ENCODE measurements at regions not wholly inside any gene's neighbourhood (a gene's known extent, or its start where the extent isn't known, plus 50 kb on each side); places are given as distances from the start of the nearest gene placed in this dataset.

GRCh38 chr2:29983308-29983707 is 61.9 kb upstream of the ALK start:
- no peaks in the 10 kb centered on the region for H3K4me1 ChIP-seq (ENCODE audit: insufficient read depth, low read length)

GRCh38 chr2:29987146-29987545 is 65.8 kb upstream of the ALK start:
- TF ChIP-seq CTCF (IDR thresholded peaks at IDR 0.05; ENCODE audit: insufficient read depth, low read depth, low read length) (no peak), EZH2 (IDR thresholded peaks at IDR 0.05; ENCODE audit: insufficient read depth, low read length) (no peak)
- Histone ChIP-seq H3K27ac (ENCODE audit: low read depth, low read length) (no peak overlapping the region), H3K36me3 (ENCODE audit: insufficient read depth, low read length) (no peaks in the 10 kb centered on the region), H3K4me3 (ENCODE audit: insufficient read depth, low read depth, low read length) (no peak overlapping the region), H3K9me3 (ENCODE audit: insufficient read depth, low read depth, low read length) (no peaks in the 10 kb centered on the region), H4K20me1 (ENCODE audit: insufficient read depth, low read length) (no peaks in the 10 kb centered on the region), H2AFZ (ENCODE audit: low read depth, low read length) (no peak overlapping the region), H3K9ac (ENCODE audit: low read length) (no peak overlapping the region), H3K79me2 (ENCODE audit: insufficient read depth, low read length) (no peaks in the 10 kb centered on the region), H3K4me2 (ENCODE audit: low read length) (no peak overlapping the region), H3K27me3 (ENCODE audit: insufficient read depth, low read length) (peaks cover 9% of the 10 kb centered on the region), H3K4me1 (ENCODE audit: insufficient read depth, low read length) (no peaks in the 10 kb centered on the region)
- FAIRE-seq (no peak), DNase-seq (ENCODE audit: low read depth) (no peak)
- H3K27ac Mint-ChIP-seq (ENCODE audit: unreplicated experiment): no peak overlapping the region
- H3K4me3 Mint-ChIP-seq (ENCODE audit: unreplicated experiment): no peak overlapping the region
- H3K27me3 Mint-ChIP-seq (ENCODE audit: low read depth, unreplicated experiment): peaks cover 7% of the 10 kb centered on the region
- H3K36me3 Mint-ChIP-seq (ENCODE audit: low read depth, unreplicated experiment): no peaks in the 10 kb centered on the region
- no peaks in the 10 kb centered on the region for H3K4me1 Mint-ChIP-seq (ENCODE audit: low read depth, unreplicated experiment)
- H3K9me3 Mint-ChIP-seq (ENCODE audit: unreplicated experiment): no peaks in the 10 kb centered on the region

More at GRCh38 chr2:29983308-29983707, 61.9 kb upstream of the ALK start:
- H2AFZ ChIP-seq (ENCODE audit: low read depth, low read length): no peak overlapping the region
- no peak overlapping the region for H3K4me3 ChIP-seq (ENCODE audit: insufficient read depth, low read depth, low read length)
- H3K79me2 ChIP-seq (ENCODE audit: insufficient read depth, low read length): no peaks in the 10 kb centered on the region
- Mint-ChIP-seq H3K4me1 (ENCODE audit: low read depth, unreplicated experiment) (no peaks in the 10 kb centered on the region), H3K36me3 (ENCODE audit: low read depth, unreplicated experiment) (no peaks in the 10 kb centered on the region), H3K27me3 (ENCODE audit: low read depth, unreplicated experiment) (peaks cover 22% of the 10 kb centered on the region), H3K4me3 (ENCODE audit: unreplicated experiment) (no peak overlapping the region), H3K27ac (ENCODE audit: unreplicated experiment) (no peak overlapping the region), H3K9me3 (ENCODE audit: unreplicated experiment) (no peaks in the 10 kb centered on the region)
- peaks cover 3% of the 10 kb centered on the region for H3K27me3 ChIP-seq (ENCODE audit: insufficient read depth, low read length)
- no peak overlapping the region for H3K9ac ChIP-seq (ENCODE audit: low read length)
- no peaks in the 10 kb centered on the region for H4K20me1 ChIP-seq (ENCODE audit: insufficient read depth, low read length)
- no peak for FAIRE-seq
- no peak for DNase-seq (ENCODE audit: low read depth)
- no peak overlapping the region for H3K4me2 ChIP-seq (ENCODE audit: low read length)
- no peaks in the 10 kb centered on the region for H3K9me3 ChIP-seq (ENCODE audit: insufficient read depth, low read depth, low read length)
- TF ChIP-seq CTCF (IDR thresholded peaks at IDR 0.05; ENCODE audit: insufficient read depth, low read depth, low read length): no peak
- no peak for TF ChIP-seq EZH2 (IDR thresholded peaks at IDR 0.05; ENCODE audit: insufficient read depth, low read length)
- H3K36me3 ChIP-seq (ENCODE audit: insufficient read depth, low read length): no peaks in the 10 kb centered on the region
- no peak overlapping the region for H3K27ac ChIP-seq (ENCODE audit: low read depth, low read length)

GRCh38 chr2:29990129-29990528 is 68.7 kb upstream of the ALK start:
- H2AFZ ChIP-seq (ENCODE audit: low read depth, low read length): no peak overlapping the region
- H3K36me3 ChIP-seq (ENCODE audit: insufficient read depth, low read length): no peaks in the 10 kb centered on the region
- H3K36me3 Mint-ChIP-seq (ENCODE audit: low read depth, unreplicated experiment): no peaks in the 10 kb centered on the region

More at GRCh38 chr2:29990129-29990528, 68.7 kb upstream of the ALK start:
- no peak overlapping the region for H3K4me2 ChIP-seq (ENCODE audit: low read length)
- Mint-ChIP-seq H3K4me3 (ENCODE audit: unreplicated experiment) (no peak overlapping the region), H3K27me3 (ENCODE audit: low read depth, unreplicated experiment) (peaks cover 6% of the 10 kb centered on the region), H3K9me3 (ENCODE audit: unreplicated experiment) (no peaks in the 10 kb centered on the region), H3K4me1 (ENCODE audit: low read depth, unreplicated experiment) (no peaks in the 10 kb centered on the region), H3K27ac (ENCODE audit: unreplicated experiment) (no peak overlapping the region)
- peaks cover 8% of the 10 kb centered on the region for H3K27me3 ChIP-seq (ENCODE audit: insufficient read depth, low read length)
- H3K4me3 ChIP-seq (ENCODE audit: insufficient read depth, low read depth, low read length): no peak overlapping the region
- DNase-seq (ENCODE audit: low read depth) (no peak), FAIRE-seq (no peak)
- H3K27ac ChIP-seq (ENCODE audit: low read depth, low read length): no peak overlapping the region
- no peaks in the 10 kb centered on the region for H3K9me3 ChIP-seq (ENCODE audit: insufficient read depth, low read depth, low read length)
- no peaks in the 10 kb centered on the region for H3K4me1 ChIP-seq (ENCODE audit: insufficient read depth, low read length)
- TF ChIP-seq EZH2 (IDR thresholded peaks at IDR 0.05; ENCODE audit: insufficient read depth, low read length) (no peak), CTCF (IDR thresholded peaks at IDR 0.05; ENCODE audit: insufficient read depth, low read depth, low read length) (no peak)
- no peaks in the 10 kb centered on the region for H3K79me2 ChIP-seq (ENCODE audit: insufficient read depth, low read length)
- no peak overlapping the region for H3K9ac ChIP-seq (ENCODE audit: low read length)
- no peaks in the 10 kb centered on the region for H4K20me1 ChIP-seq (ENCODE audit: insufficient read depth, low read length)

Data from astrocyte (in vitro differentiated cells and primary cell).